Mesendoderm (in vitro differentiated cells): ENCODE measurements at regions not wholly inside any gene's neighbourhood (a gene's known extent, or its start where the extent isn't known, plus 50 kb on each side); places are given as distances from the start of the nearest gene placed in this dataset.

Source experiments
- DNase-seq: peaks from one replicate; pipeline ENCODE4 v3.0.0; 2013
- H2AK5ac ChIP-seq: 2 replicates; pipeline ENCODE4 v1.6.1; 2013; ENCODE audit warnings: low read length, inconsistent platforms
- H2BK120ac ChIP-seq: 2 replicates; pipeline ENCODE4 v1.6.1; 2013; ENCODE audit warnings: low read depth, mild to moderate bottlenecking, low read length, moderate library complexity, mixed read lengths
- H2BK15ac ChIP-seq: replicated peaks from 2 replicates; pipeline ENCODE4 v1.6.1; 2013; ENCODE audit warnings: low read depth, mild to moderate bottlenecking, moderate library complexity
- H2BK5ac ChIP-seq: 2 replicates; pipeline ENCODE4 v1.6.1; 2013; ENCODE audit warnings: low read length, inconsistent platforms
- H3K18ac ChIP-seq: 2 replicates; pipeline ENCODE4 v1.6.1; 2013; ENCODE audit warnings: mild to moderate bottlenecking, low read length, mixed read lengths
- H3K23ac ChIP-seq: one replicate; pipeline ENCODE4 v1.6.1; 2013; ENCODE audit warnings: low read length
- H3K27ac ChIP-seq: 2 replicates; pipeline ENCODE4 v1.5.1; 2013; ENCODE audit warnings: low read depth, mild to moderate bottlenecking, inconsistent platforms, low read length, moderate library complexity
- H3K27me3 ChIP-seq: 2 replicates; pipeline ENCODE4 v1.6.1; 2013; ENCODE audit warnings: low read length, control low read depth, mild to moderate bottlenecking, inconsistent platforms; ENCODE audit not compliant: insufficient read depth, poor library complexity
- H3K36me3 ChIP-seq: 2 replicates; pipeline ENCODE4 v1.6.1; 2013; ENCODE audit warnings: low read length, inconsistent platforms; ENCODE audit not compliant: control insufficient read depth, insufficient read depth
- H3K4ac ChIP-seq: one replicate; pipeline ENCODE4 v1.6.1; 2013; ENCODE audit warnings: low read depth, mild to moderate bottlenecking, low read length, moderate library complexity
- H3K4me1 ChIP-seq: 2 replicates; pipeline ENCODE4 v1.6.1; 2013; ENCODE audit warnings: low read depth, low read length, inconsistent platforms; ENCODE audit not compliant: control insufficient read depth
- H3K4me2 ChIP-seq: 2 replicates; pipeline ENCODE4 v1.6.1; 2013; ENCODE audit warnings: low read length
- H3K4me3 ChIP-seq: 2 replicates; pipeline ENCODE4 v1.5.1; 2013; ENCODE audit warnings: mild to moderate bottlenecking, low read length
- H3K56ac ChIP-seq: one replicate; pipeline ENCODE4 v1.6.1; 2013; ENCODE audit warnings: low read length
- H3K79me1 ChIP-seq: 2 replicates; pipeline ENCODE4 v1.6.1; 2013; ENCODE audit warnings: low read length, inconsistent platforms
- H3K79me2 ChIP-seq: 2 replicates; pipeline ENCODE4 v1.6.1; 2013; ENCODE audit warnings: mild to moderate bottlenecking, low read length; ENCODE audit not compliant: control insufficient read depth, insufficient read depth
- H3K9ac ChIP-seq: 2 replicates; pipeline ENCODE4 v1.6.1; 2013; ENCODE audit warnings: low read length, inconsistent platforms
- H4K5ac ChIP-seq: one replicate; pipeline ENCODE4 v1.6.1; 2013; ENCODE audit warnings: low read length
- H4K8ac ChIP-seq: one replicate; pipeline ENCODE4 v1.6.1; 2013; ENCODE audit warnings: low read depth, mild to moderate bottlenecking, control low read depth, low read length, moderate library complexity
- WGBS: extraction: QIAGEN DNeasy Blood & Tissue Kit; methylation state at CpG from one replicate; pipeline ENCODE4 v1.1.7; 2013; ENCODE audit warnings: low lambda C conversion rate, missing lambda C conversion rate; ENCODE audit not compliant: insufficient coverage; ENCODE audit errors: extremely low coverage; 5-methylcytosine and 5-hydroxymethylcytosine counted together

GRCh38 chr13:105929505-105929904 lies 606.0 kb downstream of the EFNB2 start:
- Histone ChIP-seq H3K36me3 (no peaks in the 10 kb centered on the region), H2BK15ac (no peak overlapping the region), H2BK120ac (no peak overlapping the region), H3K4me2 (no peak overlapping the region), H3K18ac (no peak overlapping the region), H3K79me1 (no peaks in the 10 kb centered on the region), H3K27ac (no peak overlapping the region), H3K4me1 (no peaks in the 10 kb centered on the region), H3K27me3 (no peaks in the 10 kb centered on the region), H4K8ac (no peak overlapping the region), H3K23ac (no peak overlapping the region), H3K56ac (no peak overlapping the region), H2AK5ac (no peak overlapping the region), H3K4me3 (no peak overlapping the region), H4K5ac (no peak overlapping the region), H3K4ac (no peak overlapping the region), H3K9ac (no peak overlapping the region), H3K79me2 (no peaks in the 10 kb centered on the region), H2BK5ac (no peak overlapping the region)
- WGBS = no CpG with 5 or more reads among the region's 4 CpGs
- DNase-seq = no peak

GRCh38 chr13:105928901-105929300 lies 606.6 kb downstream of the EFNB2 start:
- Histone ChIP-seq H3K79me1 (no peaks in the 10 kb centered on the region), H2BK15ac (no peak overlapping the region), H2BK120ac (no peak overlapping the region), H4K5ac (no peak overlapping the region), H3K79me2 (no peaks in the 10 kb centered on the region), H4K8ac (no peak overlapping the region), H3K4me3 (no peak overlapping the region), H3K18ac (no peak overlapping the region), H2AK5ac (no peak overlapping the region), H2BK5ac (no peak overlapping the region), H3K23ac (no peak overlapping the region), H3K4me1 (no peaks in the 10 kb centered on the region), H3K4ac (no peak overlapping the region), H3K9ac (no peak overlapping the region), H3K27ac (no peak overlapping the region), H3K36me3 (no peaks in the 10 kb centered on the region), H3K27me3 (no peaks in the 10 kb centered on the region), H3K4me2 (no peak overlapping the region), H3K56ac (no peak overlapping the region)
- no CpG with 5 or more reads among the region's 4 CpGs for WGBS
- no peak for DNase-seq

GRCh38 chr13:105928048-105928447 lies 607.4 kb downstream of the EFNB2 start:
- DNase-seq = no peak
- Histone ChIP-seq H3K36me3 (no peaks in the 10 kb centered on the region), H3K79me1 (no peaks in the 10 kb centered on the region), H2BK15ac (no peak overlapping the region), H3K4ac (no peak overlapping the region), H3K9ac (no peak overlapping the region), H4K8ac (no peak overlapping the region), H3K4me3 (no peak overlapping the region), H3K23ac (no peak overlapping the region), H2BK5ac (no peak overlapping the region), H2AK5ac (no peak overlapping the region), H4K5ac (no peak overlapping the region), H3K79me2 (no peaks in the 10 kb centered on the region), H3K4me1 (no peaks in the 10 kb centered on the region), H2BK120ac (no peak overlapping the region), H3K18ac (no peak overlapping the region), H3K27ac (no peak overlapping the region), H3K4me2 (no peak overlapping the region), H3K56ac (no peak overlapping the region), H3K27me3 (no peaks in the 10 kb centered on the region)
- no CpG with 5 or more reads among the region's 1 CpG for WGBS

- Histone ChIP-seq H3K18ac (no peak overlapping the region), H4K5ac (no peak overlapping the region), H3K27ac (no peak overlapping the region), H3K4me1 (no peaks in the 10 kb centered on the region), H2AK5ac (no peak overlapping the region), H3K79me1 (no peaks in the 10 kb centered on the region), H3K4me2 (no peak overlapping the region), H4K8ac (no peak overlapping the region), H2BK5ac (no peak overlapping the region), H2BK120ac (no peak overlapping the region), H3K9ac (no peak overlapping the region), H2BK15ac (no peak overlapping the region), H3K56ac (no peak overlapping the region), H3K23ac (no peak overlapping the region), H3K4me3 (no peak overlapping the region), H3K36me3 (no peaks in the 10 kb centered on the region), H3K4ac (no peak overlapping the region), H3K27me3 (no peaks in the 10 kb centered on the region), H3K79me2 (no peaks in the 10 kb centered on the region)
- DNase-seq = no peak
- no CpG with 5 or more reads among the region's 2 CpGs for WGBS
Measured at GRCh38 chr13:105925496-105925895, 610.0 kb downstream of the EFNB2 start.

GRCh38 chr13:105921711-105922110 lies 613.8 kb downstream of the EFNB2 start:
- Histone ChIP-seq H3K27me3 (no peaks in the 10 kb centered on the region), H3K56ac (no peak overlapping the region), H3K4me3 (no peak overlapping the region), H3K4me2 (no peak overlapping the region), H3K36me3 (no peaks in the 10 kb centered on the region), H4K5ac (no peak overlapping the region), H3K27ac (no peak overlapping the region), H2AK5ac (no peak overlapping the region), H3K79me2 (no peaks in the 10 kb centered on the region), H2BK15ac (no peak overlapping the region), H3K4ac (no peak overlapping the region), H2BK120ac (no peak overlapping the region), H3K9ac (no peak overlapping the region), H3K79me1 (no peaks in the 10 kb centered on the region), H3K18ac (no peak overlapping the region), H4K8ac (no peak overlapping the region), H3K23ac (no peak overlapping the region), H2BK5ac (no peak overlapping the region), H3K4me1 (peaks cover 9% of the 10 kb centered on the region)
- no CpG with 5 or more reads among the region's 3 CpGs for WGBS
- DNase-seq = no peak

GRCh38 chr13:105920370-105920769 lies 615.1 kb downstream of the EFNB2 start:
- Histone ChIP-seq H3K4ac (no peak overlapping the region), H3K27ac (no peak overlapping the region), H3K56ac (no peak overlapping the region), H4K8ac (no peak overlapping the region), H3K27me3 (no peaks in the 10 kb centered on the region), H3K18ac (no peak overlapping the region), H2BK120ac (no peak overlapping the region), H3K4me3 (no peak overlapping the region), H2BK5ac (no peak overlapping the region), H2BK15ac (no peak overlapping the region), H3K4me1 (peaks cover 9% of the 10 kb centered on the region), H3K4me2 (no peak overlapping the region), H3K79me2 (no peaks in the 10 kb centered on the region), H3K9ac (no peak overlapping the region), H4K5ac (no peak overlapping the region), H3K23ac (no peak overlapping the region), H3K36me3 (no peaks in the 10 kb centered on the region), H2AK5ac (no peak overlapping the region), H3K79me1 (no peaks in the 10 kb centered on the region)
- no CpG with 5 or more reads among the region's 4 CpGs for WGBS
- DNase-seq = no peak
